22Rv1 (cell line): ENCODE measurements at regions not wholly inside any gene's neighbourhood (a gene's known extent, or its start where the extent isn't known, plus 50 kb on each side); places are given as distances from the start of the nearest gene placed in this dataset.

Experiments used
- ZFX ChIP-seq: fragments of 450-650 bp; IDR thresholded peaks from 2 replicates; pipeline ENCODE4 v1.6.1; 2017; ENCODE audit warnings: antibody characterized with exemption, borderline replicate concordance
- TF ChIP-seq, protein P1 (sequence below): fragments of 450-650 bp; IDR thresholded peaks from 2 replicates; pipeline ENCODE4 v1.5.1; 2017; ENCODE audit warnings: mild to moderate bottlenecking

DNA sequence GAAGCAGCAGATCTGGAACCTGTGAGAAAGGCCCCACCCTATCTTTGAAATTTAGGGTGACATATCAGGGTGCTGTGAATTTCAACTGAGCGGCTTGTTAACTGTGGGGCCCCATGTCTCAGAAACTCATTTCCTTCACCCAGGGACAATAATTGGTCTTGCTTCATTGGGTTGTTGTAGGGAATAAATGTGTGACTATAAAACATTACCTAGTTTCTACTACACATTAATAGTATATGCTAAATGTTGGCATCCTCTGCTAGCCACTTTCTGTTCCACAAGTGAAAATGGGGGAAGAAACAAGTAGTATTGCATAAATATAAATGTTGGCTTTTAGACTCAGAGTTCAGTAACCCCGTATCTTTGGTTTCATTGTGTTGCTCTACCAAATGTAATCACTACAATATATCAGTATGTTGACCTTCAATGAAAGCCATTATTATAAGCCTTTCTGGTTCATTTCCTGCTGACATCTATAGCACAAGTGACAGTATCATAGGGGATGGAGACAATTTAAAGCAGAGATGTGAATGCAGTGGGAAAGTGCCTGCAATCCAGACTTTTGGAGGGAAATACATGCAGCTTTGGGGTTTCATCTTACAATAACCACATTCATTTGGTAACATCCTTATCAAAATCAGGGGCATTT, 905.5 kb upstream of the RAG2 start:
- TF ChIP-seq, protein P1, sequence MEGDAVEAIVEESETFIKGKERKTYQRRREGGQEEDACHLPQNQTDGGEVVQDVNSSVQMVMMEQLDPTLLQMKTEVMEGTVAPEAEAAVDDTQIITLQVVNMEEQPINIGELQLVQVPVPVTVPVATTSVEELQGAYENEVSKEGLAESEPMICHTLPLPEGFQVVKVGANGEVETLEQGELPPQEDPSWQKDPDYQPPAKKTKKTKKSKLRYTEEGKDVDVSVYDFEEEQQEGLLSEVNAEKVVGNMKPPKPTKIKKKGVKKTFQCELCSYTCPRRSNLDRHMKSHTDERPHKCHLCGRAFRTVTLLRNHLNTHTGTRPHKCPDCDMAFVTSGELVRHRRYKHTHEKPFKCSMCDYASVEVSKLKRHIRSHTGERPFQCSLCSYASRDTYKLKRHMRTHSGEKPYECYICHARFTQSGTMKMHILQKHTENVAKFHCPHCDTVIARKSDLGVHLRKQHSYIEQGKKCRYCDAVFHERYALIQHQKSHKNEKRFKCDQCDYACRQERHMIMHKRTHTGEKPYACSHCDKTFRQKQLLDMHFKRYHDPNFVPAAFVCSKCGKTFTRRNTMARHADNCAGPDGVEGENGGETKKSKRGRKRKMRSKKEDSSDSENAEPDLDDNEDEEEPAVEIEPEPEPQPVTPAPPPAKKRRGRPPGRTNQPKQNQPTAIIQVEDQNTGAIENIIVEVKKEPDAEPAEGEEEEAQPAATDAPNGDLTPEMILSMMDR: no peak
- TF ChIP-seq ZFX: no peak
